ENCODE measurements at regions not wholly inside any gene's neighbourhood (a gene's known extent, or its start where the extent isn't known, plus 50 kb on each side); places are given as distances from the start of the nearest gene placed in this dataset.
"Not testable (repeated sequence)": the region's sequence is repeated elsewhere in the genome, so short reads cannot be mapped to it uniquely, and the experiment has no call there.

- H3K27ac Mint-ChIP-seq = no peak overlapping the region
- TF ChIP-seq, protein P1, sequence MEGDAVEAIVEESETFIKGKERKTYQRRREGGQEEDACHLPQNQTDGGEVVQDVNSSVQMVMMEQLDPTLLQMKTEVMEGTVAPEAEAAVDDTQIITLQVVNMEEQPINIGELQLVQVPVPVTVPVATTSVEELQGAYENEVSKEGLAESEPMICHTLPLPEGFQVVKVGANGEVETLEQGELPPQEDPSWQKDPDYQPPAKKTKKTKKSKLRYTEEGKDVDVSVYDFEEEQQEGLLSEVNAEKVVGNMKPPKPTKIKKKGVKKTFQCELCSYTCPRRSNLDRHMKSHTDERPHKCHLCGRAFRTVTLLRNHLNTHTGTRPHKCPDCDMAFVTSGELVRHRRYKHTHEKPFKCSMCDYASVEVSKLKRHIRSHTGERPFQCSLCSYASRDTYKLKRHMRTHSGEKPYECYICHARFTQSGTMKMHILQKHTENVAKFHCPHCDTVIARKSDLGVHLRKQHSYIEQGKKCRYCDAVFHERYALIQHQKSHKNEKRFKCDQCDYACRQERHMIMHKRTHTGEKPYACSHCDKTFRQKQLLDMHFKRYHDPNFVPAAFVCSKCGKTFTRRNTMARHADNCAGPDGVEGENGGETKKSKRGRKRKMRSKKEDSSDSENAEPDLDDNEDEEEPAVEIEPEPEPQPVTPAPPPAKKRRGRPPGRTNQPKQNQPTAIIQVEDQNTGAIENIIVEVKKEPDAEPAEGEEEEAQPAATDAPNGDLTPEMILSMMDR (IDR thresholded peaks at IDR 0.05) = no peak
- intact Hi-C loops (cut with micrococcal nuclease) = no loop called here
- H3K36me3 Mint-ChIP-seq (ENCODE audit: low read depth) = no peaks in the 10 kb centered on the region
- no peaks in the 10 kb centered on the region for H3K4me1 Mint-ChIP-seq
- H3K9me3 Mint-ChIP-seq = no peaks in the 10 kb centered on the region
- CTCF ChIA-PET = no interaction called here
- POLR2A ChIA-PET = no interaction called here
- no peak for DNase-seq
- no peak overlapping the region for H3K4me3 Mint-ChIP-seq
- no peak for ATAC-seq (ENCODE audit: low read depth)
- H3K27me3 Mint-ChIP-seq = no peaks in the 10 kb centered on the region
Observed at GRCh38 chr11:129709801-129710398, 105.7 kb upstream of the TMEM45B start.

GRCh38 chr11:129710423-129710822 is 105.2 kb upstream of the TMEM45B start:
- Mint-ChIP-seq H3K27me3 (no peaks in the 10 kb centered on the region), H3K9me3 (no peaks in the 10 kb centered on the region), H3K4me1 (no peaks in the 10 kb centered on the region), H3K4me3 (no peak overlapping the region), H3K36me3 (ENCODE audit: low read depth) (no peaks in the 10 kb centered on the region), H3K27ac (no peak overlapping the region)
- intact Hi-C loops (cut with micrococcal nuclease) = no loop called here
- ChIA-PET CTCF (no interaction called here), POLR2A (no interaction called here)
- TF ChIP-seq, protein P1 (IDR thresholded peaks at IDR 0.05) = no peak
- ATAC-seq (ENCODE audit: low read depth) (no peak), DNase-seq (no peak)

GRCh38 chr11:129711760-129712159 is 103.9 kb upstream of the TMEM45B start:
- Mint-ChIP-seq H3K9me3 (no peaks in the 10 kb centered on the region), H3K27me3 (peaks cover 2% of the 10 kb centered on the region), H3K4me3 (no peak overlapping the region), H3K27ac (no peak overlapping the region), H3K36me3 (ENCODE audit: low read depth) (no peaks in the 10 kb centered on the region), H3K4me1 (no peaks in the 10 kb centered on the region)
- intact Hi-C loops (cut with micrococcal nuclease) = no loop called here
- ATAC-seq (ENCODE audit: low read depth) (no peak), DNase-seq (no peak)
- TF ChIP-seq, protein P1 (IDR thresholded peaks at IDR 0.05) = no peak
- ChIA-PET CTCF (no interaction called here), POLR2A (no interaction called here)

DNA sequence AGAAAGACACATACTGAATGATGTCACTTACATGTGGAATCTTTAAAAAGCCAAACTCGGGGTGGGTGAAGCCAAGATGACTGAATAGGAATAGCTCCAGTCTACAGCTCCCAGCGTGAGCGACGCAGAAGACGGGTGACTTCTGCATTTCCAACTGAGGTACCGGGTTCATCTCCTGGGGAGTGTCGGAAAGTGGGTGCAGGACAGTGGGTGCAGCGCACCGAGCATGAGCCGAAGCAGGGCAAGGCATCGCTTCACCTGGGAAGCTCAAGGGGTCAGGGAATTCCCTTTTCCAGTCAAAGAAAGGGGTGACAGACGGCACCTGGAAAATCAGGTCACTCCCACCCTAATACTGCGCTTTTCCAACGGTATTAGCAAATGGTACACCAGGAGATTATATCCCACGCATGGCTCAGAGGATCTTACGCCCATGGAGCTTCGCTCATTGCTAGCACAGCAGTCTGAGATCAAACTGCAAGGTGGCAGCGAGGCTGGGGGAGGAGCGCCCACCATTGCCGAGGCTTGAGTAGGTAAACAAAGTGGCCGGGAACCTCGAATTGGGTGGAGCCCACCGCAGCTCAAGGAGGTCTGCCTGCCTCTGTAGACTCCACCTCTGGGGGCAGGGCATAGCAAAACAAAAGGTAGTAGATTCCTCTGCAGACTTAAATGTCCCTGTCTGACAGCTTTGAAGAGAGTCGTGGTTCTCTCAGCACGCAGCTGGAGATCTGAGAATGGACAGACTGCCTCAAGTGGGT is 103.0 kb upstream of the TMEM45B start:
- CTCF ChIA-PET; intact Hi-C loops (cut with micrococcal nuclease): not testable (repeated sequence)

DNA sequence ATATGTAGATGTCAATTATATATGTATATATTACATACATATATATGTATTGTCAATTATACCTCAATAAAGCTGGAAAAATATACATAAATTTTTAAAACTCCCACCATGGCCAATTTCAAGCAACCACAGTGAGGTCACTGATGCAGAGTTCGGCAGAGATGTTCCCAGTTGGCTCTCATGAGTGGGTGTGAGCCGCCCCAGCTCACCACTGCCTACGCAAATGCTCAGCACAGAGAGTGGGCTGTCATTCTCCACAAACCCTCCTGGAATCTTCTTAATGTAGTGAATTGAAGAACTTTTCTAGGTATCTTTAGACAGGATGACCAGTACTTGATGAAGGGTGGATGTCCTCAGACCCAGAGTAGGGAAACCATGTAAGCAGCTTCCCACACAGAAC is 96.6 kb upstream of the TMEM45B start:
- TF ChIP-seq, protein P1 (IDR thresholded peaks at IDR 0.05) = no peak
- intact Hi-C loops (cut with micrococcal nuclease) = no loop called here
- no peak overlapping the region for H3K27ac Mint-ChIP-seq
- H3K4me1 Mint-ChIP-seq = no peaks in the 10 kb centered on the region
- CTCF ChIA-PET = no interaction called here
- no peak for DNase-seq
- POLR2A ChIA-PET = no interaction called here
- ATAC-seq (ENCODE audit: low read depth) = no peak
- no peak overlapping the region for H3K4me3 Mint-ChIP-seq
- H3K9me3 Mint-ChIP-seq = no peaks in the 10 kb centered on the region
- no peaks in the 10 kb centered on the region for H3K36me3 Mint-ChIP-seq (ENCODE audit: low read depth)
- peaks cover 2% of the 10 kb centered on the region for H3K27me3 Mint-ChIP-seq

More for the DNA sequence above, 103.0 kb upstream of the TMEM45B start:
- H3K36me3 Mint-ChIP-seq (ENCODE audit: low read depth); H3K4me1 Mint-ChIP-seq; POLR2A ChIA-PET; H3K9me3 Mint-ChIP-seq; H3K27me3 Mint-ChIP-seq; ATAC-seq (ENCODE audit: low read depth); H3K27ac Mint-ChIP-seq; DNase-seq; H3K4me3 Mint-ChIP-seq: not testable (repeated sequence)

Measured in activated B cell treated with CpG ODN at 0.5 μM for 24 hours (primary cell).